Omental fat pad (tissue), 3 donors: ENCODE measurements at regions not wholly inside any gene's neighbourhood (a gene's known extent, or its start where the extent isn't known, plus 50 kb on each side); places are given as distances from the start of the nearest gene placed in this dataset.

Experiments used
- ATAC-seq: fragments of 150-250 bp; one replicate; pipeline ENCODE4 v1.9.1; 2016; ENCODE audit warnings: mild to moderate bottlenecking, moderate library complexity; ENCODE audit not compliant: low FRiP score
- DNase-seq: peaks from one replicate; pipeline ENCODE4 v3.0.0-alpha.2; 2019; ENCODE audit warnings: low spot score
- TF ChIP-seq, protein P1 (sequence below), 3 donors: fragments of 450-650 bp; IDR thresholded peaks; one replicate each; pipeline ENCODE4 v1.5.1; 2016 to 2017; ENCODE audit warnings: antibody characterized with exemption in 3 of 3, mild to moderate bottlenecking in 3 of 3, moderate library complexity in 2 of 3

DNA sequence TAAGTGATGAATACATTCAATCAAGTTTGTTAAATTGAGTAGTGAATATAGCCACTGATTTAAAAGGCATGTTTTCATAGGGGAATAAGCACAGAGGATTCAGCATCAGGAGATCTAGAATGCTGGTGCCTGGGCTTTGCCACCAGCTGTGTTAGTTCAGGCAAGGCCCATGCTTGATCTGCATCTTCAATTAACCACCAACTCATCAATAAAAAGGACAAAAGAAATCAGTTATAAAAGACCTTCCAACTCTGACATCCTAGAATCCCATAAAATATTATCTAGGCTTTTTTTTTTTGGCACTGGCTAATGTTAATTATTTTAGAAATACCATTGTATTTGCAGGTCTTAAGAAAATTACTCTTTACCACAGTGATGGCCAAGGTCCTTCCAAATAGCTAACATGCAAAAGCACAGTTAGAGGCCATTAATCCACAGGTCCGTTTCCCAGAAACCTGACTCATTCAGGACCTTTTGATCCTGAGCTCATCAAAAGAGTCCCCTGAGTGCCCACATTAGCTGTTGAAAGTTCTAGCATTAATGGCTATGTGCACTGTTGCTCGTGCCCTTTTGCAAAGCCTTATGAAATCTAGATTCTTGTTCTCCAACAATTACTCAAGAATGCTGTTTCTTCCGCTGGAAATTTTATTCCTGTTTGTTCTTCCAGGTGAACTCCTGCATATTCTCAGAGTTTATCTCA lies 170.0 kb downstream of the CYRIA start:
- TF ChIP-seq, protein P1, sequence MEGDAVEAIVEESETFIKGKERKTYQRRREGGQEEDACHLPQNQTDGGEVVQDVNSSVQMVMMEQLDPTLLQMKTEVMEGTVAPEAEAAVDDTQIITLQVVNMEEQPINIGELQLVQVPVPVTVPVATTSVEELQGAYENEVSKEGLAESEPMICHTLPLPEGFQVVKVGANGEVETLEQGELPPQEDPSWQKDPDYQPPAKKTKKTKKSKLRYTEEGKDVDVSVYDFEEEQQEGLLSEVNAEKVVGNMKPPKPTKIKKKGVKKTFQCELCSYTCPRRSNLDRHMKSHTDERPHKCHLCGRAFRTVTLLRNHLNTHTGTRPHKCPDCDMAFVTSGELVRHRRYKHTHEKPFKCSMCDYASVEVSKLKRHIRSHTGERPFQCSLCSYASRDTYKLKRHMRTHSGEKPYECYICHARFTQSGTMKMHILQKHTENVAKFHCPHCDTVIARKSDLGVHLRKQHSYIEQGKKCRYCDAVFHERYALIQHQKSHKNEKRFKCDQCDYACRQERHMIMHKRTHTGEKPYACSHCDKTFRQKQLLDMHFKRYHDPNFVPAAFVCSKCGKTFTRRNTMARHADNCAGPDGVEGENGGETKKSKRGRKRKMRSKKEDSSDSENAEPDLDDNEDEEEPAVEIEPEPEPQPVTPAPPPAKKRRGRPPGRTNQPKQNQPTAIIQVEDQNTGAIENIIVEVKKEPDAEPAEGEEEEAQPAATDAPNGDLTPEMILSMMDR (IDR thresholded peaks at IDR 0.05) = no peak
- DNase-seq (no peak), ATAC-seq (no peak)

DNA sequence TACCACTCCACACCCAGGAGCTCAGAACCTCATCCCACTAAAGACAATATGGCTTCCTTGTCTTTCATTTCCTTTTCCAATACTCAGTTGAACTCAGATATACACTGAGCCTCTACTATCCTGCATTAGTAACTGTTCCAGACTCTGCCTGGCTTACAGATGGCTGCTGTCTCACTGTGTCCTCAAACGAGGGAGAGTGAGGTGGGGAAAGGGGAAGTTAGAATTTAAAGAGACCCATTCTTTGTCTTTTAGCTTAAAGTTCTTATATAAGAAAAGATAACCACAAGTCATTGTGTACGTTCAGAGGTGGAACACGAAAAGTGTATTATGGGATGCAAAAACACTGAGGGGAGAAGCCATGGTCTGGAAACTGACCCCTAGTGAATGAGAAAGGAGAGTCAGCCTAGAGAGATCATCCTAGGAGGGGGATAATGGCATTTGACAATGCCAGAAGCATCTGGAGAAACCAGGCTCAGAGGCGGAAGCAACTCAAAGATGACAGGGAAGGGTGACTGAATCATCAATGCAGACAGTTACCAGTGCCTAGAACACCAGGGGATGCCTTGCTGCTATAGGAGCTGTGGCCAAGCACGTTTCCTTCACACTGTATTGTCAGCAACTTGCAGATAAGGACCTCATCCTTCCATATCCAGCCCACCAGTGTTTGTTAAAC lies 170.7 kb downstream of the CYRIA start:
- DNase-seq = no peak
- TF ChIP-seq, protein P1 (IDR thresholded peaks at IDR 0.05) = no peak
- ATAC-seq = no peak

DNA sequence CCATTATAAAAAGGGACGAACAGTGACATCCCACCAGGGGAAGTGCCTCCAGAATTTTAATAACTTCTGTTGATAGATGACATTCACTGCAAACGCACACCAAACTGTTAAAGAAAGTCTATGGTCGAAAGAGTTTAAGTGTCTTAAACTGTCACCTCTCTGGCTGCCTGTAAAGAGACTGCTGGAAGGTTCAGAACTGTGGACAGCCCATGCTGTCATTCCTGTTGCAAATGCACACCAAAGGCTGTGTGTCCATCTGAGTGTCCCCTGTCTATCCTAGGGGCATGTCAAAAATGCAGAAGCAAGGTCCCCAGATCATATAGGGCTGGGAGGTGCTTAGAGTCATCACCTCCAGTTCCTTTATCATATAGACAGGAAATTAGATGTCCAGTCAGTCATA lies 171.8 kb downstream of the CYRIA start:
- DNase-seq (no peak), ATAC-seq (no peak)
- TF ChIP-seq, protein P1 (IDR thresholded peaks at IDR 0.05) = no peak

DNA sequence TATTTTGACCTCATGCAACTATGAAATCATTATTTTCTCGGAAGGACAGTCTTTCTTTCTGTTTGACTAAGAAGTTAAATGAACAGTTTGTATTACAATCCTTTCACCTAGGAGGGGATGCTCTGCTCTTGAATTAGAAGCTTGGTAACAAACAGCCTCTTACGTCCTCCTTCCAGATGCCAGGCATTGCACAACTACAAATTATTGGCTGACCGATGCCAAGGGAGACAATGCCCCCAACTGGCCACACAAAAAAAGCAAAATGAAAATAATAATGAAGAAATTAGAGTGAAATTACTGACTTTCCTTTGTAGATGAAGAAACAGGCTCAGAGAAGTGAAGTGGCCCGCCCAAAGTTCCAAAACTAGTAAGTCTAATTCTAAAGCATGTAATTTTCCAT lies 177.9 kb downstream of the CYRIA start:
- TF ChIP-seq, protein P1 (IDR thresholded peaks at IDR 0.05) = no peak
- DNase-seq = no peak
- no peak for ATAC-seq

DNA sequence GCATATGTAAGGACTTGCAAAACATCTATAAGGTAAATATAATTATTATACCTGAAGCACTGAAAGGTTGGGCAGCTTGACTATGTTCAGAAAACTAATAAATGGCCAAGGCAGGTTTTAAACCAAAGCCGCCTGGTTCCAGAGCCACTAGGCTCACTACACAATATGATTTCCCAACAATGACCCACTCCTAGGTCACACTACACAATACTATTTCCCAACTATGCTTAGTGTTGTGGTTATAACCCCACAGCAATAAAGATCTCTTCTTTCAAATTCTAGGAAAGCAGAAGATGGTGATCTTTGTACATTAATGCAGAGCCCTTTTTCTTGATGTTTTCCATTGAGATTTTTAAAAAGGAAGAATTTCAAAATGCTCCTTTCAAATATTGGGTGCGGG lies 180.4 kb downstream of the CYRIA start:
- DNase-seq = no peak
- TF ChIP-seq, protein P1 (IDR thresholded peaks at IDR 0.05) = no peak
- ATAC-seq = no peak

DNA sequence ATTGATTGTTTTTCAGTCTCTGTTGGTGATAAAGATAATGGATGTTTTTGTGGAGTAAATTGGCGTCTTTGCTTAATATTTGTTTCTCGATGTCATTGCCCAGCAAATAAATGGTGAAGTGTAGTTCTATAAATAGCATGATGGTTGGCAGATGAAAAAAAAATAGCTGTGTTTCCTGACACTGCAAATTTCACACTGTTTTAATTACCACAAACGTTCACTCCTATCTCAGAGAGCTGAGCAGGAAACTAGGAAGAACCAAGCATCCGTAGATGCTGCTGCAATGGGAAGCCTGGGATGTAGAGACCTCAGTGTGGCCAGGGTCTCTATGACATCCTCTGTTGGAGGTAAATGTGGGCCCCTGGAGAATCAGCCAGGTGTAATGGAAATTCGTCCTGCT lies 183.2 kb downstream of the CYRIA start:
- DNase-seq (no peak), ATAC-seq (no peak)
- TF ChIP-seq, protein P1 (IDR thresholded peaks at IDR 0.05) = no peak

DNA sequence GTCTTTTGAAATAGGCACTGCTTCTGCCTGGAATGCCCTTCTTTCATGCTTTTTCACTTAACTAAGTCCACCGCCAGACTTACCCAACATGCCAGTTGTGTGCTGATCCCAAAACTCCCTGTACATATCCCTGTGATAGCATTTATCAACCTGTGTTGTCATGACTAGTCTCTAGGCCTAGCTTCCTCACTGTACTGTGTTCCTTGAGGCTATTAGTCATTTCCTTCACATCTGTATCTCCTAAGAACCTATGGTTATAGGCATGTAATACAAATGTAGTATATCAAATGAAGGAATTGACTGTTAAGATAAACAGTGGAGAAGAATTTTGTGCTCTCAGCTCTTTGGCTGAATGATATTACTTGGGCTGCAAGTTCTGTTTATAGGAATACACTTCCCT lies 184.3 kb downstream of the CYRIA start:
- ATAC-seq = no peak
- TF ChIP-seq, protein P1 (IDR thresholded peaks at IDR 0.05) = no peak
- DNase-seq = no peak
